Activated effector memory CD4-positive, alpha-beta T cell treated with anti-CD3 and anti-CD28 coated beads, Interleukin-2, amount 50 U/mL, for 16 hours (primary cell): ENCODE measurements at regions not wholly inside any gene's neighbourhood (a gene's known extent, or its start where the extent isn't known, plus 50 kb on each side); places are given as distances from the start of the nearest gene placed in this dataset.

ENCODE experiments used
- DNase-seq: peaks from one replicate; pipeline ENCODE4 v3.0.0-alpha.2; 2020

GRCh38 chr12:22396735-22397134, 62.2 kb upstream of the ST8SIA1 start:
- DNase-seq = no peak

GRCh38 chr12:22396253-22396652, 61.7 kb upstream of the ST8SIA1 start:
- DNase-seq = peak; percentile 75

GRCh38 chr12:22395666-22396065, 61.2 kb upstream of the ST8SIA1 start:
- DNase-seq = no peak
